DMS153 treated with DMSO at 0.1 percent for 48 hours (cell line): ENCODE measurements at regions not wholly inside any gene's neighbourhood (a gene's known extent, or its start where the extent isn't known, plus 50 kb on each side); places are given as distances from the start of the nearest gene placed in this dataset.

ENCODE experiments used
- DNase-seq: peaks from one replicate; lab custom pipeline; 2025; ENCODE audit not compliant: unreplicated experiment; lab: John Stamatoyannopoulos, UW

DNA sequence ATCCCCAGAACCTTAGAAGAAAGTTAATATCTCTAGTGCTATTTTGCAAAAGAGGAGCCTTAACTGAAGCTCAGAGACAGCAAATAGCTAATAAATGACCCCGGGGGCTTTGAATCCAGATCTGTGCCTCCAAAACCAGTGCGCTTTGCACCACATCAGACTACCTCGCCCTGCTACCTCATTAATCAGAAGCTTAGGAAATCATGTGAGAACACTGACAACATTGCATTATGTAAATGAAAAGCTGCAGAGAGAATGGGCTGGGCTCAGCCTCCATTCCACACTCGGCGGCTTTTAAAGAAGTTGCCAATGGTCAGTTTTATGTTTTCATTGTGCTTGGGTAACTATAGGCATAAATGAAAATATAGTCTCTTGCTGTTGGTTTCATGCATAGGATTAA, 54.0 kb upstream of the STMND1 start:
- DNase-seq: no peak

DNA sequence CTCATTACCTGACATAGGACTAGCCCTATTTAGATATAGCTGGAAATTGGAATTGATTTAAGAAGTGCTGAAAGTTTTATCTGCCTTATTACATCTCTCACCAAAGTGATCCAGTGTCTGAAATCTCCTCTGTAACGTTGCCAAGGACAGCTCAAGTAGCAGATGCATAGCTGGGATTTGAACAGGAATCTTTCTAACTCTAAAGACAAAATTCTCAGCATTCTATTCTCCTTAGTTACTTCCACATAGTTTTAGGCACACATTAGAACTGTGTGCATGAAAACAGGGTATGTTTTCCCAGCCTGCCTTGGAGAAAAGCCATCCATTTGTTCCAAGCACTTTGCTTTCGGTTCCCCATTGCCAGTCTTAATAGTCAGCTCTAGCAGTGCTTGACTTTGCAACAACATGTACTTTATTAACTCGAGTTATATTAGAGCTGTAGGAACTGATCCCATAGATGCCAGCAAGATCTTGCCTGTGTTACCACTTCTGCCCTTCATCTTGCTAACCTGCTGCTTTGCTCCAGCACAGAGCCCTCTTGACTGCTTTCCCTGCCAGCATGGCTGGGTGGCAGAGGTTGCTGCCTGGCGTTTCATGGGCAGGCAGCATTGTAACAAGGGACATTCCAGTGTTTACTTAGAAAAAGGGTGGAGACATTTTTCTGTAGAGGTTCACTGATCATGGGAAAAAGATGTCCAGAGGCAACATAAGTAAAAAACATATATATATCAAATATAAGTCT, 56.1 kb upstream of the STMND1 start:
- DNase-seq: no peak

DNA sequence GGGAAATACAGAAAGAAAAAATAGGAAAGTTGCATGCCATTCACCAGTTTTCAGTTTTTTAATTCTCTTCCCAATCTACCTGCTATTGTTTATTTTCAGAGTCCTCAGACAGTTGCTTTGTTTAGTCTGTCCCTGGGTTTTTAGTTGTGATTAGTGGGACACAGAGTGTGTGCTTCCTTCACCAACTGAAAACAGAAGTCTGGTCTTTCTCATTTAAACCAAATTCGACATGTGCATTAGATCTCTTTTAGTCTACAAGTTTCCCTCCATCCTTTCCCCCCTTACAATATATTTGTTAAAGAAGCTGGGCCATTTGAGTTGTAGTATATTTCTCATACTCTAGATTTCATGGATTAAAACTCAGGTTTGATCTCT, 58.7 kb upstream of the STMND1 start:
- DNase-seq: no peak

DNA sequence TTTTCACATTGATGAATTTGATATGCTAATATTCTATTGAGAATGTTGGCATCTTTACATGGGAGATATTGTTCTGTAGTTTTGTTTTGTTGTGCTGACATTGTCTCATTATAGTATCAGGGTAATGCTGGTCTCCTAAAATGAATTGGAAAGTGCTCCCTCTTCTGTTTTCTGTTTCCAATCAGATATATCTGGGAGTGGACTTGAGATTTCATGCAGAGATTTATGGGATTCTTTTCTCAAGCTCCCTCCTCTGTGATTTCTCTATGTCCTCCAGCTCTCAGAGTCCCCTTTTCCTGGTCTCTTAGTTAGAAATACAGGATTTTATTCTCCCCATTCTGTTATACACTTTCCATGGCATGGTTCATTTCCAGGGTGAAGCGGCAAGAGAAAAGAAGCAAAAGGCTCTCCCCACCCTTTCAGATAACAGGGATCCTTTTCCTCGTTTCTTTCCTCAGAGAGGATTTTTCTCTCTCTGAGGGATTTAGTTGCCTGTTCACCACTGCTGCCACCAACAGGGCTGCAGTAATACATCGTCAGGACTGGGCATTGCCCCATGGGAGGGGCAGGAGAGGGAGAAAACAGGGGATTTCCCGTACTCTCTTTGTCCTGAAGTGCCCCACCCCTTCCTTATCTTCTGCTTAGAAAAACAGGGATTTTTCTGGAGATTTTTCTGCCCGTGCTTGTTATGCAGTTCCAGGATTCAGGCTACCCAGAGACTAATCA, 59.3 kb upstream of the STMND1 start:
- DNase-seq: no peak

DNA sequence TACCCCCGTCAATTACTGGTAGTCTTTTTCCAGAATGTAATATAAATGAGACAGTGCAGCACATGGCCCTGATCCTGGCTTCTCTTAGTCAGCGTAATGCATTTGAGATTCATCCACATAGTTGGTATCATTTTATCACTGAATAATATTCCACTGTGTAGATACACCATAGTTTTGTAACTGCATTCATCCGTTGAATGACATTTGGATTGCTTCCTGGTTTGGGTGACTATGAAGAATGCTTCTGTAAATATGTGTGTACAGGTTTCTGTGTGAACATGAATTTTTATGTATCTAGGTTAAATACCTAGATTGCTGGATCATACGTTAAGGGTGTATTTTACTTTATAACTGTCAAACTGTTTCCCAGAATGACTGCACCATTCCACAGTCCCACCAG, 62.6 kb upstream of the STMND1 start:
- DNase-seq: no peak

DNA sequence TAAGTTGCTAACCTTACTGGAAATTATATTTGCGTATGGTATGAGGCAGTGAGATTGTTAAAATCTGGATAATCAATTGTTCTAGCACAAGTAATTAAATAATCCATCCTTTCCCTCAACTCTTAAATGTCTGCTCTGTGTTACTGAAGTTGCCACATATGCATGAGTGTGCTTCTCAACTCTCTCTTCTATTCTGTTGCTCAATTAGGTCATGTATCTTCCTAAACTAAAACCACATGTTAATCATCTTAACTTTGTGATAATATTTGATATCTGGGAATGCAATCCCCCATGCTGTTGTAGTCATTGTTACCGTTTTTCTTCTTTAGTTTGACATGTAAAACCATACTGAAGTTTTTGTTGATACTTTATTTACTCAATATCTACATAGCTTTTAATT, 63.5 kb upstream of the STMND1 start:
- DNase-seq: no peak

DNA sequence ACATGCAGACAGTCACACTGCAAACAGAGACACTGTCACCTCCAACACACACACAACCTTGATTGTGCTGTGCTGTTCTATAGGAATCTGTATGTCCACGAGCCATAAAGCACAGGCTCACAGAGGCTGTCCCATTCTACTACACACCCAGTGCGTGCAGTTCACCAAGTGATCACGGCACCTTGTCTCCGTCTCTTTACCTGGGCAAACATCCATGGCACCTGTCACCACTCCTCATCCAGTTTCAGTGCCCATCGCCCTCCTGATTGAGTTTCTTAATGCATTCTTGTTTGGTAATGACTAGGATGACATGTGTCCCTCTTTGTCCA, 65.8 kb upstream of the STMND1 start:
- DNase-seq: no peak

DNA sequence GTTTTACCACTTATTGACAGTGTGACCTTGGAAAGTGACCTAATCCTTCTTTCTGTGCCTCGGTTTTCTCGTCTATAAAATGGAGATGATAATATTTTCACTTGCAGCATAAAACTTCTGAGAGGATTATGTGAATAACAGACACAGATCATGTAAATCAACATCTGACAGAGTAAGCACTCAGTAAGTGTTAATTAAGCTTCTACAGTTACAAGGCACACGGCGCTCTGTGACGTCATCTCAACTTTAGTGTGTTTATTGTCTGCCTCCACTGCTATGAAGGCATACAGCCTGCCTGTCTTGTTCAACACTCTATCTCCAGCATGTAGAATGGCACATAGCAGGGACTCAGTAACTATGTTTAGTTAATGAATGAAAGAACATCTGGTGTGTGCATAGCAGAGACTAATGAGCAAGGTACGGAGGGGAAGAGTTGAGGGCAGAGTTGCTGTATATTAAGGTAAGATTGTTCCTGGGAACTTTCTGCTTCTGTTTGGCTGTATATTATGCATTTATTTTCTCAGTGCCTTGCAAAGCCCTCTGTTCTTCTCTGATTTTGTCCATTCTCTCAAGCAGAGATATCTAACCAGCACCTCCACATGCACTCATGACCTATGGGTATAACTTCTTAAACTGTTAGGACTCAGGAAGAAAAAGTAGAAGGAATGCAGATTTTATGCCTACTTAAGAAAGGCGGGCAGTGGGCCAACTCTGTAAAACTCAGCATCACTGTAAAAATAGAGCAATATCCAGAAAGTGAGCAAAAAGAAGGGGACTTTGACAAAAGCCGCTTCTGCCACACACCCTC, 66.4 kb upstream of the STMND1 start:
- no peak for DNase-seq

DNA sequence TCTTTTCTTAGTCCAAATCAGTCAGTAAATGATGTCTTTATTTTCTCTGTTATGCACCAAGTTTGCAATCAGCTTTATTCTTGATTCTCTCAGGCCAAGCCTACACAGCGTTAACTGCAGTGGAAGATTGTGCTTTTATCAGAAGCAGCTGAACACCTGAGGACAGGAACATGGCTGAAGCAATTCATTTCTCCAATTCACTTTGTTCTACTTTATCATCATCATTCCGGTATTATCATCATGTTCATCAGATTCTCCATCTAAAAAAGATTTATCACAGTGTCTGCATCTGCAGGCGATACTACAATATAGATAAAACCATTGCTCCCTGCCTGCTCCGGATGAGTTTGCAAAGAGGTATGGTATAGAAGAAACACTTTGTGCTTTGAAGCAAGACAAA, 68.1 kb upstream of the STMND1 start:
- DNase-seq: no peak

DNA sequence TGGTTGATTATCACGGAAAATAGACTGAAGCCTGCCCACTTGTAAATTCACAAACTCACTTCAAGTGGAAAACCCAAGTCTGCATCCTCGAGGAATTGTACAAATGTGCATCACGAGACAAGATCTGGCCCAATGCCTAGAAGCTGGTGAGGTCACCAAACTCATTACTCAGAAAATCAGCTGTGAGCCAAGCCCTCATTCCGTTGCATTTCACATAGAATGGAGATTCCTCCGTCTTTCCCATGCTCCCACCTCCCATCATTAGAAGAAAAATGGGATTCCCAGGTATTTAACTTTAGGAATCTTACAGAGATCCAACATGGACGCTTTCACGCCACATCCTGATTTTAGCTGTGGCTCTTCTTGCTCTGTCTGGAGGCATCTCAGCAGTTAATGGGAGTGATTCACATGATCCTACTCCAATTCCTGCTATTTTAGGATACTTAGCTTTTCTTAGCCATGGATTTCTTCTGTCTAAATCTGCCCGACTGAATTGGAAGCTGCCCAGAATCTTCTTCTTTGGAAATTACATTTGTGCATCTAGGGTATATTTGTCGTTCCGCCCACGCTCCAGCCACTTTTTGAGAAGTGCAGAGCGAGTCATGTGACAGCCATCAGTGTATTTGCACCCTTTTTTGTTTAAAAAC, 68.7 kb upstream of the STMND1 start:
- no peak for DNase-seq

DNA sequence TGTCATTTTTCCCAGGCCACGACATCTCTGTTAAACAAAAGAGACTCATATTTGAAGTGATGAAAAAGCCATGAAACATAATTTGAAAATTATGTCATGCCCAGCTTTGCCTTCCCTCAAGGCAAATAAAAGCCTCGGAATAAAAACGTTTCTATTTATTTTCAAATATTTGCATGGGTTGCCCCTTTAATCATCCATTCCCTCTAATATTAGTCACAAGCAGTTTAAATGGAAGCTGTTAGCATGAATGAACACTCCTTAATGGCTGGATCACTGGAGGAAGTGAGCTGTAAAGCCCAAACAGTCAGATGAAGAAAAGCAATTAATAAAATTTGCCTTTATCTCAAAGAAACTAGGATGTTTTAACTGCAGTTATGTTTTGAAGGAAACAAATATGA, 69.3 kb upstream of the STMND1 start:
- no peak for DNase-seq

DNA sequence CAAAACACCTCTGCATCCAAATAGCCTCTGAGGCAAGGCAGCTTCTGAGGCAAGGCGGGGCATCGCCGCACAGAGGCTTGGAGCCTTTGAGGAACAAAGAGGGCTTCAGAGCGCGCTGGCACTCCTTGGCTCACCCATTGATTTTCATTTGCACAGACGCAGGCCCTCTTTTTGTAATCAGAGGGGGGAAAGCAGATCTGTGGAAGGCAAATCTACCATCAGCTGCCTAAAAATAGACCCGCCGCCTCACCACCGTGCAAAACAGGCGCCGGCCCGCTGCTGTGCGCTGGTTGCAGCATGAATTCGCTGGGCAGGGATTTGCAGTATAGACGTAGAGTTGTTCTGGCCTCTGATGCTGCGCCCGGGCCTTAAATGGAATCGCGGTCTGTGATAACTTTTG, 69.9 kb upstream of the STMND1 start:
- DNase-seq: no peak

DNA sequence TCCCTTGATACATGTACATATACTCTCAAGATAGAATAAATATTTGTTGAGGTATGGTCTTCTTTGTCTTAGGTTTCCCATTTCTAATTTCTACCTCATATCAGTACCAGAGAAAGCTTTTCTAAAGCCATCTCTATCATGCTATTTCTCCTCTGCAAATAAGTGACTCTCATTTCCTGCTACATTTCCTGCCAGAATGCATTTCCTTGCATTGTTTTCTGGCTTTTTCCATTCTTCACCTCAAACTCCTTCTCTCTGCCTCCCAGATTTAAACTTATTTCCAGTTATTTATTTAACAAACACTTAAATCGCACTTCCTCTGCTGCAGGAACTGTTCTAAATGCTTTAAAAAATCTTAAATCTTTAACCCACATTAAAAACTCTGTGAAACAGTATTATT, 74.4 kb upstream of the STMND1 start:
- no peak for DNase-seq

DNA sequence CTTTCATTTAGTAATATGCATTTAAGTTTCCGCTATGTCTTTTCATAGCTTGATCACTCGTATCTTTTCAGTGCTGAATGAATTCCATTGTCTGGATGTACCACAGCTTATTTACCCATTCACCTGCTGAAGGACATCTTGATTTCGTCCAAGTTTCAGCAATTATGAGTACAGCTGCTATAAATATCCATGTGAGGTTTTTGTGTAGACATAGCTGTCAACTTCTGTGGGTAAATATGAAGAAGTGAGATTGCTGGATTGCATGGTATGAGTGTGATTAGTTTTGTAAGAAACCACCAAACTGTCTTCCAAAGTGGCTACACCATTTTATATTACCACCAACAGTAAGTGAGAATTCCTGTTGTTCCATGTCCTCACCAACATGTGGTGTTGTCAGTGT, 79.2 kb upstream of the STMND1 start:
- DNase-seq: no peak

DNA sequence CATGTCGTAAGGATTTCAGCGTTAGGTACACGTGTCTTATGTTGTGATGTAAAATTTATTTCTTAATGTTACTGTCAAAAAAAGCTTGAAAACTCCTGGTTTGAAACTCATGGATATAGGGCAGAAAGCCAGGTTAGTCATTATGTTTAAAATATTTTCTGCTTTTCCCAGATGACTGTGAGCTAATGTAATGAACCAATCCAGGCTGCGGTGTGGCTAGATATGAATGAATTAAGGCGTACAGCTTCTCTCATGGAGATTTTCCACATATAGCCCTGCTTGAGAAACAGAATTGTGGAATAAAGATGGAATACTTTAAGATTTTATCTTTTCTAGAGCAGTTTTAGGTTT, 80.3 kb upstream of the STMND1 start:
- DNase-seq: no peak

DNA sequence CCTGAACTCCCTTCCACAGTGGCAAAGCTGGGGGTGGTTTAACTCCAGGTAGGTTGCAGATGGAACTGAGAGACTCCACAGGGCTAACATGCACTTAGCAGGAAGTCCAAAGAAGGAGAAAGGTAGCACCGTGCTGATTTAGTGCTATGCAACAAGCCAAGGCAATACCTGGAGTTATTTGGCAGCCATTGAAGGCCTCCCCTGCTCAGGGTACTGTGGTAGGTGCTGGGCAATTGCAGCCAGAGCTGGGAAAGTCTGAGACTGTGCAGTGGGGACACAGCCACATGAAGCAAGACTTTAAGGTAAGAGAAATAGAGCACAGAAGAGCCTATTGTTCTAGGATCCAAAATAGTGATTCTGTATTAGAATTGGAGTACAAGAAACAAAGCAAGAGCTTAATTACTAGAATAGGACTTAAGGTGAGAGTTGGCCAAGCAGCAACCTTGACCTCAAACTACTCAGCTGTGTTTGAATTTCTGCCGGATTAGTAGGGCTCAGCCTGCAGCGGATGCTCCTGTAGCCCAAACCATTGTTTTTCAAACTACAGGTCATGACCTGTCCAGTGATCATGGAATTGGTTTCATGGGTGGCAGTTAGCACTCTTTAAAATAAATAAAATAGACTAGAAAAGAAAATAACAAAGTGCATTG, 80.8 kb upstream of the STMND1 start:
- no peak for DNase-seq

DNA sequence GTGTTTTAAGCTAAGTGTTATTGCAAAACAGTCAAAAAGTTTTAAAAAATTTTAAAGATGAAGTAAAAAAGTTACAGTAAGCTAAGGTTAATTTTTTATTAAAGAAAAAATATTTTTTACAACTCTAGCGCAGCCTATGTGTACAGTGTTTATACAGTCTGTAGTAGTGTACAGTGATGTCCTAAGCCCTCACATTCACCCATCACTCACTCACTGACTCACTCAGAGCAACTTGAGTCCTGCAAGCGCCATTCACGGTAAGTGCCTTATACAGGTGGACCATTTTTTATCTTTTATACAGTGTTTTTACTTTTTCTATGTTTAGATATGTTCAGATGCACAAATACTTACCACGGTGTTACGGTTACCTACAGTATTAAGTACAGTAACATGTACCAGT, 83.4 kb upstream of the STMND1 start:
- no peak for DNase-seq

DNA sequence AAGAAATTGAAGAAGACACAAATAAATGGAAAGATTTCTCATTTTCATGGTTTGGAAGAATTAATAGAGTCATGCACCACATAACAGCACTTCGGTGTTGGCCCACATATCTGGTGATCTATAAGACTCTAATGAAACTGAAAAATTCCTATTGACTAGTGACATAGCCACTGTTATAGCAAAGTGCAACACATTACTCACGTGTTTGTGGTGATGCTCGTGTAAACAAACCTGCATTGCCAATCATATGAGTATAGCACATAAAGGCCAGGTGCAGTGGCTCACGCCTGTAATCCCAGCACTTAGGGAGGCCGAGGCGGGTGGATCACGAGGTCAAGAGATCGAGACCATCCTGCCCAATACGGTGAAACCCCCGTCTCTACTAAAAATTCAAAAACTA, 84.4 kb upstream of the STMND1 start:
- no peak for DNase-seq

DNA sequence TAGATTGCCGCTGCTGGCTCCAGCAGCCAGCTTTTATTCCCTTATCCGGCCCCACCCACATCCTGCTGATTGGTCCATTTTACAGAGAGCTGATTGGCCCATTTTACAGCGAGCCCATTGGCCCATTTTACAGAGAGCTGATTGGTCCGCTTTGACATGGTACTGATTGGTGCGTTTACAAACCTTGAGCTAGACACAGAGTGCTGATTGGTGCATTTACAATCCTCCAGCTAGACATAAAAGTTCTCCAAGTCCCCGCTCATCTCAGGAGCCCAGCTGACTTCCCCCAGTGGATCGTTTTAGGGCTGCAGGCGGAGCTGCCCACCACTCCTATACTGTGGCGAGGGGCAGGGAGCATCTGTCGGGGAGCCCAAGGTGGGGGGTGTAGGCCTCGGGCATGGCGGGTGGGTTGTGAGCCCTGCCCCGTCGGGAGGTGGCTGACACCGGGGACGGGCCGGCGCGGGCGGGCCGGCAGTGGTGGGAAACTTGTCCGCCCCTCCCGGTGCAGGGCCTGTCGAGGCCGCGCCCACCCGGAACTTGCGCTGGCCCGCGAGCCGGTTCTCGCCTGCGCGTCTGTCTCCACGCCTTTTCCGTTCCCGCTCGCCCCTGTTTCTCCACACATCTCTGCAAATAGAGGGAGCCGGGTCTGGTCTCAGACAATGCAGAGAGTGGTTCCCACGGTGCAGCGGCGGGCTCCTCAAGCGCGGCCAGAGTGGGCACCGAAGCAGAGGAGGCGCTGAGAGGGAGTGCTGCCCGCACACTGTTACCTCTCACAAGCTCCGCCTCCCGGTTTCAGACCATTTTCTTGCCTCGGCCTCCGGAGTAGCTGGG, 86.1 kb upstream of the STMND1 start:
- no peak for DNase-seq

DNA sequence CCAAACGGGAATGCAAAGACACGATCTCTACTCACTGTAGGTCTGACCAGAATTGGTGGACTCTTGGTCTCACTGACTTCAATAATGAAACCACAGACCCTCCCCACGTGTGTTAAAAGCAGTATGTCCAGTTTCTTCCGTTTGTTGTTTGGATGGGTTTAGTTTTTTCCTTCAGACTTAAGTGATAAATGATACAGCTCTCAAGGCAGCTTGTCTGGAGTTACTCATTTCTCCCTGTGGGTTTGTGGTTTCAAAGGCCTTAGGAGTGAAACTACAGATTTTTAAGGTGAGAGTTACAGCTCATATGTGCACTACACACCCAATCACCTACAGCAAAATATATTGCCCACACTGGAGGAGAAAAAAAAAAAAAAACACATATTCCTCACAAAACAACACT, 86.7 kb upstream of the STMND1 start:
- DNase-seq: no peak

DNA sequence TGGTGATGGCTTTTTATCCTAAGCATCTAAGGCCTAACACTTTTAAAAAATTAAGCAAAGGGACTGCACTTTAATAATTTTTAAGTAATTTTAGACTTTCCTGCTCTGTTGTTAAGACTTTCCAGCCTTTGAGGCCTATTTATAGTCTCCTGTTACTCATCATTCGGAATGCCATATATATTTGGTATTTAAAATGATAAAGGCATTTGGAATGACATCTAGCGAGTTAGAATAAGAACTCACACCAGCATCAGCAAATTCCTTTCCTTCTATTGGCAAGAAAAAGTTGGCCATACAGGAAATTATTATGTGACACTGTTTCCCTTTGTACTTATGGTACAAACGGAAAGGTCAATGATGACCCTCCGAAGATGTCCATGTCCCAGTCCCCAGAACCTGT, 88.1 kb upstream of the STMND1 start:
- no peak for DNase-seq
